Ascending aorta (tissue), 2 donors: ENCODE measurements at regions not wholly inside any gene's neighbourhood (a gene's known extent, or its start where the extent isn't known, plus 50 kb on each side); places are given as distances from the start of the nearest gene placed in this dataset.

Experiments
- DNase-seq, 2 donors: peaks; one replicate each; pipeline ENCODE4 v3.0.0-alpha.2; 2019; ENCODE audit warnings: low spot score in 2 of 2
- H3K27ac ChIP-seq, 2 donors: fragments of 200-600 bp; sonication (generic); one replicate each; pipeline ENCODE4 v1.5.1; 2016 to 2017; ENCODE audit warnings: mild to moderate bottlenecking in 1 of 2
- H3K27me3 ChIP-seq: fragments of 200-600 bp; sonication (generic); one replicate; pipeline ENCODE4 v1.5.1; 2017
- H3K36me3 ChIP-seq, 2 donors: fragments of 200-600 bp; sonication (generic); one replicate each; pipeline ENCODE4 v1.5.1; 2016
- H3K4me1 ChIP-seq, 2 donors: fragments of 200-600 bp; sonication (generic); one replicate each; pipeline ENCODE4 v1.5.1; 2016 to 2017; ENCODE audit warnings: mild to moderate bottlenecking in 1 of 2
- H3K4me3 ChIP-seq, 2 donors: fragments of 200-600 bp; sonication (generic); one replicate each; pipeline ENCODE4 v1.5.1; 2016 to 2017; ENCODE audit warnings: mild to moderate bottlenecking in 1 of 2
- H3K9me3 ChIP-seq, 2 donors: fragments of 200-600 bp; sonication (generic); one replicate each; pipeline ENCODE4 v1.5.1; 2016
- intact Hi-C: fragments of 100-400 bp; cut with DNase I; formaldehyde crosslinking; loops from one replicate; pipeline ENCODE4 v1.15.1; 2023
- TF ChIP-seq, protein P1 (sequence below), 3 experiments: fragments of 200-600 bp in 2 of 3; fragments of 450-650 bp in 1 of 3; sonication (generic) in 2 of 3; IDR thresholded peaks; one replicate each; pipeline ENCODE4 v1.5.1; 2016 to 2019; ENCODE audit warnings: antibody characterized with exemption in 3 of 3, mild to moderate bottlenecking in 1 of 3, moderate library complexity in 1 of 3

DNA sequence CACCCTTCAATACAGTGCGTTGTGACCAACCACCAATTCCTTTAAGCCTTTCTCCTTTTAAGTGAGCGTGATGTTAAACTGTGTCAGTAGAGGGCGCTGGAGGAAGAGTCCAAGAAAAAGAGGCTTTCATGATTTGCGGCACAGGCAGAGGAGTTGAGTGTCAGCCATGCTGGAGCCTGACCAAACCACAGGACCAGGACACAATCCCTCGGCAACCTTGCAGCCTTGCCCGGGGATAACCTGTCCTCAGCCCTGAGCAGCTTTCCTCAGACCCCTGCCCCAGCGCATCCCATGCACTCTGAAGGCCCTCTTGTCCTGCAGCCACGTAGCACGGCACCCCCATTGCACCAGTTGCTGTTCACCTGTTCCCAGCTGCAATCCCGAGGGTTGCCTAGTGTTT is 53.5 kb upstream of the SMIM31 start:
- Histone ChIP-seq H3K4me3 (no peak overlapping the region), H3K9me3 (no peaks in the 10 kb centered on the region), H3K27me3 (no peaks in the 10 kb centered on the region), H3K27ac (no peak overlapping the region), H3K4me1 (no peaks in the 10 kb centered on the region), H3K36me3 (no peaks in the 10 kb centered on the region)
- intact Hi-C loops: no loop called here
- TF ChIP-seq, protein P1, sequence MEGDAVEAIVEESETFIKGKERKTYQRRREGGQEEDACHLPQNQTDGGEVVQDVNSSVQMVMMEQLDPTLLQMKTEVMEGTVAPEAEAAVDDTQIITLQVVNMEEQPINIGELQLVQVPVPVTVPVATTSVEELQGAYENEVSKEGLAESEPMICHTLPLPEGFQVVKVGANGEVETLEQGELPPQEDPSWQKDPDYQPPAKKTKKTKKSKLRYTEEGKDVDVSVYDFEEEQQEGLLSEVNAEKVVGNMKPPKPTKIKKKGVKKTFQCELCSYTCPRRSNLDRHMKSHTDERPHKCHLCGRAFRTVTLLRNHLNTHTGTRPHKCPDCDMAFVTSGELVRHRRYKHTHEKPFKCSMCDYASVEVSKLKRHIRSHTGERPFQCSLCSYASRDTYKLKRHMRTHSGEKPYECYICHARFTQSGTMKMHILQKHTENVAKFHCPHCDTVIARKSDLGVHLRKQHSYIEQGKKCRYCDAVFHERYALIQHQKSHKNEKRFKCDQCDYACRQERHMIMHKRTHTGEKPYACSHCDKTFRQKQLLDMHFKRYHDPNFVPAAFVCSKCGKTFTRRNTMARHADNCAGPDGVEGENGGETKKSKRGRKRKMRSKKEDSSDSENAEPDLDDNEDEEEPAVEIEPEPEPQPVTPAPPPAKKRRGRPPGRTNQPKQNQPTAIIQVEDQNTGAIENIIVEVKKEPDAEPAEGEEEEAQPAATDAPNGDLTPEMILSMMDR (IDR thresholded peaks at IDR 0.05): no peak
- no peak for DNase-seq

DNA sequence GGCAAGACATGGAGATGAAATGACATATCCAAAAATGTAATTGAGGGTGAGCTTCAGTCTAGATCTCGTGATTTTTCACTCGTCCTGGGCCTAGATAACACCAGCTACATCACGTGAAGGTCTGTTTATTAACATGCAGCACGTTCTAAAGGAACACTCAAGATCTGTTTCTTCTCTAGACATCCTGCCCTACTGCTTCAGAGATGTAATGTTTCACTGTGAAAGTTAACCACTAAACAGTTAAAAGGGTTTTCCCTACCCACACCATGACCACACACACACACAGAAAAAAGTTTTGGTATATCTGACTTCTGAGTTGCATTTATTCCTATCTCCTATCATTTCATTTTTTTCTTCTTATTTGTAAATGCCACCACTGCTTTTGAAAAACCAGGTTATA is 52.3 kb upstream of the SMIM31 start:
- no peaks in the 10 kb centered on the region for H3K9me3 ChIP-seq
- no peaks in the 10 kb centered on the region for H3K27me3 ChIP-seq
- H3K27ac ChIP-seq: no peak overlapping the region
- intact Hi-C loops: no loop called here
- no peak overlapping the region for H3K4me3 ChIP-seq
- H3K36me3 ChIP-seq: no peaks in the 10 kb centered on the region
- no peak for DNase-seq
- TF ChIP-seq, protein P1 (IDR thresholded peaks at IDR 0.05): no peak
- no peaks in the 10 kb centered on the region for H3K4me1 ChIP-seq
